ENCODE measurements at regions not wholly inside any gene's neighbourhood (a gene's known extent, or its start where the extent isn't known, plus 50 kb on each side); places are given as distances from the start of the nearest gene placed in this dataset.

- TF ChIP-seq CTCF (IDR thresholded peaks at IDR 0.05; ENCODE audit: insufficient read depth, missing control alignments), result no peak
- DNase-seq (ENCODE audit: insufficient read length, low spot score), result no peak
- FAIRE-seq, result no peak
Measured at GRCh38 chr10:76686201-76686600, 951.4 kb downstream of the KCNMA1 start.

- TF ChIP-seq CTCF (IDR thresholded peaks at IDR 0.05; ENCODE audit: insufficient read depth, missing control alignments), result no peak
- no peak for DNase-seq (ENCODE audit: insufficient read length, low spot score)
- FAIRE-seq, result no peak
Measured at GRCh38 chr10:76684968-76685367, 952.6 kb downstream of the KCNMA1 start.

- no peak for TF ChIP-seq CTCF (IDR thresholded peaks at IDR 0.05; ENCODE audit: insufficient read depth, missing control alignments)
- DNase-seq (ENCODE audit: insufficient read length, low spot score) (no peak), FAIRE-seq (no peak)
Measured at GRCh38 chr10:76681153-76681552, 956.5 kb downstream of the KCNMA1 start.

GRCh38 chr10:76679030-76679429, 958.6 kb downstream of the KCNMA1 start:
- no peak for DNase-seq (ENCODE audit: insufficient read length, low spot score)
- no peak for TF ChIP-seq CTCF (IDR thresholded peaks at IDR 0.05; ENCODE audit: insufficient read depth, missing control alignments)
- FAIRE-seq, result no peak

- FAIRE-seq (no peak), DNase-seq (ENCODE audit: insufficient read length, low spot score) (no peak)
- no peak for TF ChIP-seq CTCF (IDR thresholded peaks at IDR 0.05; ENCODE audit: insufficient read depth, missing control alignments)
Measured at GRCh38 chr10:76675951-76676587, 961.5 kb downstream of the KCNMA1 start.

GRCh38 chr10:76675561-76675950, 962.1 kb downstream of the KCNMA1 start:
- TF ChIP-seq CTCF (IDR thresholded peaks at IDR 0.05; ENCODE audit: insufficient read depth, missing control alignments), result no peak
- DNase-seq (ENCODE audit: insufficient read length, low spot score) (no peak), FAIRE-seq (no peak)

- DNase-seq (ENCODE audit: insufficient read length, low spot score), result no peak
- FAIRE-seq, result no peak
- no peak for TF ChIP-seq CTCF (IDR thresholded peaks at IDR 0.05; ENCODE audit: insufficient read depth, missing control alignments)
Measured at GRCh38 chr10:76667408-76668370, 969.9 kb downstream of the KCNMA1 start.

All from D721Med (cell line).